GM21515 (cell line): ENCODE measurements at regions not wholly inside any gene's neighbourhood (a gene's known extent, or its start where the extent isn't known, plus 50 kb on each side); places are given as distances from the start of the nearest gene placed in this dataset.

Source experiments
- ATAC-seq: cut with Tn5 transposase; IDR thresholded peaks from one replicate; pipeline ENCODE4 v1.9.1; 2021; ENCODE audit not compliant: unreplicated experiment

DNA sequence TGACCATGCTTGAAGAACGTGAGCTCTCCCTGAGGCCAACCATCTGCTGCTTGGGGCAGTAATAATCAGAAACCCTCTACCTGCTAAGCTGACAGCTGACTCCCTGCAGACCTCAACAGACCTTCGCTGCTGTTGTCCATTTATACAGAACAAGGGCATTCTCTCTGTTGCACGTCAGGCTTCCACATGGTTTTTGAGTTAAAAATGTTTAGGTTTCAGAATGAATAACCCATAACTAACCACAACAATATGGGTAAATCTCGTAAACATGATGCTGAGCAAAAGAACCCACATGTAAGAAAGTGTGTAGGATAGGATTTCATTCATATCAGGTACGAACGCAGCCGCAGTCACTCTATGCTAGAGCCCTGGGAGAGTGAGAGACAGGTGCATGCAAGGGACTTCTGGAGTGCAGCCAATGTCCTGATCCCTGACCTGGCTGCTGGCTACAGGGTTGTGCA, 348.5 kb downstream of the MED10 start:
- ATAC-seq: no peak

GRCh38 chr5:6026766-6027406, 351.5 kb downstream of the MED10 start:
- no peak for ATAC-seq

GRCh38 chr5:6019612-6020011, 358.7 kb downstream of the MED10 start:
- no peak for ATAC-seq

- ATAC-seq: no peak
These were observed 364.8 kb downstream of the MED10 start for GRCh38 chr5:6013506-6013905.

DNA sequence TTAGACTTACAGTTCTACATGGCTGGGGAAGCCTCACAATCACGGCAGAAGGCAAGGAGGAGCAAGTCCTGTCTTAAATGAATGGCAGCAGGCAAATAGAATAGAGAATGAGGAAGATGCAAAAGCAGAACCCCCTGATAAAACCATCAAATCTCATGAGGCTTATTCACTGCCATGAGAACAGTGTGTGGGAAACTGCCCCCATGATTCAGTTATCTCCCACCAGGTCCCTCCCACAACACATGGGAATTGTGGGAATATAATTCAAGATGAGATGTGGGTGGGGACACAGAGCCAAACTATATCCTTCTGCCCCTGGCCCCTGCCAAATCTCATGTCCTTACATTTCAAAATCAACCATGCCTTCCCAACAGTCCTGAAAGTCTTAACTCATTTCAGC, 367.1 kb downstream of the MED10 start:
- ATAC-seq: no peak

GRCh38 chr5:6006838-6007314, 371.5 kb downstream of the MED10 start:
- no peak for ATAC-seq

DNA sequence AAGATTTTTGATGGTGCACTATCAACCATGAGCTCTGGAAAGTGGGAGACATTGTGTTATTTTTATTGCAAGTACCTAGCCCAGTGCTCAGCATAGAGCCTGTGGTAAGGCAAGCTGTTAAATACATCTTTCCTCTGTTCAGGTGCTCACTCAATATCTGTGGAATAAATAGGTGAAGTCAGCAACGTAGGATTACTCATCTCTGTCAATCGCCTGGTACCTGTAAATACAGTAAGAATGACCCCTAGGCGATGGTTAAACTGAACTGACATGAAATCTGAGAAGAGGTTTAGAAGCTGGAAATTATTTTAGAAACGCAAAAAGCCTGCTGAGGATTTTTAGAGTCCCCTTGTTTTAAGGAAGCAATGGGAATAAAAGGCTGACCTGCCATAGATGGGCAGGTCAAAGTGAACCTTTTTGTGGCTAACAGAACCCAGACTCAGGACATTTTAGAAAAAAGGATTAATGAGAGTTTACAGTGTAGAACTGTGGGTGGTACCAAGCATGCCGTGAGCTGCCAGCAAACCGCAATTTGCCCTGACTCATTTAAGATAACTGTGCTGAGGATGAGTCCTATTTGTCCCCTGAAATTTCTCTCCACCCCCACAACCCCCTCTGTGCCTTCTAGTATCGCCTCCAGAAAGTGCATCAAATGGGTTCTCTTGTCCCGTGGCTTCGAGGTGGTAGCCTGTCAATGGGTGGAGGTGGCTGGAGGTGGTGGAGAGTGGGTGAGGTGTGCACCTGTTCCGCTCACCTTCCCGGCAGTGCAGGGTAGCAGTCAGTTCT, 375.1 kb downstream of the MED10 start:
- no peak for ATAC-seq

GRCh38 chr5:6000867-6001266, 377.5 kb downstream of the MED10 start:
- no peak for ATAC-seq

GRCh38 chr5:5995819-5996218, 382.5 kb downstream of the MED10 start:
- ATAC-seq: no peak

GRCh38 chr5:5986492-5987178, 391.7 kb downstream of the MED10 start:
- no peak for ATAC-seq

GRCh38 chr5:5985332-5985731, 393.0 kb downstream of the MED10 start:
- ATAC-seq: no peak

DNA sequence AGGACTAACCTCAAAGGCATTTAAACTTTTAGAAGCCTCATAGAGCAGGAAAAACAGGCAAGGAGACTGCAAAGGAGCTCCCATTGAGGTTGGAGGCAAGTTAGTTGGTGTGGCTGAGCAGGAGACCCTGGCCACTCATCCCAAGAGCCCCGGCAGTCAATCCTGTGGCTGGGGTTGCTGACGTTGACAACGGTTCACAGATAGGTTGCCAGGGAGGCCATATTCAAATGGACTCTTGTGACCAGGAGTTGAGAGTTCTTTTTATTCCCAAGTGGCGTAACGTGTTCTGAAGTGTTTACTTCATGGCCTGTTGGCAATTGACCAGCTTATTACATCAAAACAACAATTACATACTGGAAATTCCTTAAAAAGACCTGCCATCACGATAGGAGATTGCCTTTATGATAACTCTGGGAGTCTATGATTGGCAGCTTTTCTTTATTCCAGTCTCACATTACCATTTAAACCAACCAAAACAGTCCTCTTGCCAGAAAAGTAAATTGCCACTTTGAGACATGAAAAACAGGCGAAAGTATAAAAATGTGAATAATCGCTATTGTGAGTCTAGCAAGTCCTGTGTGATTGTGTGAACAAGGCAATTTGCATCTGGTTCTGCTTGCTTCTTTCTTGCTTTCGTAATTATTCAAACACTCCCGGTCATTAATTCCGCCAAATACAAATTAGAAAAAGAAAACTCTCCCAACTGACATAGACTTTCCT, 394.9 kb downstream of the MED10 start:
- no peak for ATAC-seq

GRCh38 chr5:5981562-5981961, 396.8 kb downstream of the MED10 start:
- ATAC-seq: no peak

DNA sequence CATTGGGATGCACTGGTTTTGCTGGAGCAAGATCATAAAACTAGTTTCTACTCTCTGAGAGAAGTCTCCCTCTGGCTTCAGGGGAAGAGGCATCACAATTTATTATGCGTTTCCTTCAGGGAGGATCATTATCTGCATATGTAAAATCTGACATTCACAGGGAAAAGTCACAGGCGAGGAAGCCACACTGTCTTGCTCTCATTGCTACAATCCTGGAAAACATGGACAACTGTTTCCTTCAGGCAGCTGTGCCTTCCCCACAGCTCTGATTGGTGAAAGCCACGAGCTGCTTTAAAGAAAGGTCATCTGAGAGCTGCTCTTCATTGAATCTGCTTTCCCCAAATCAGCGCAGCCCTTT, 397.8 kb downstream of the MED10 start:
- ATAC-seq: no peak

GRCh38 chr5:5979761-5980537, 398.4 kb downstream of the MED10 start:
- ATAC-seq: no peak

DNA sequence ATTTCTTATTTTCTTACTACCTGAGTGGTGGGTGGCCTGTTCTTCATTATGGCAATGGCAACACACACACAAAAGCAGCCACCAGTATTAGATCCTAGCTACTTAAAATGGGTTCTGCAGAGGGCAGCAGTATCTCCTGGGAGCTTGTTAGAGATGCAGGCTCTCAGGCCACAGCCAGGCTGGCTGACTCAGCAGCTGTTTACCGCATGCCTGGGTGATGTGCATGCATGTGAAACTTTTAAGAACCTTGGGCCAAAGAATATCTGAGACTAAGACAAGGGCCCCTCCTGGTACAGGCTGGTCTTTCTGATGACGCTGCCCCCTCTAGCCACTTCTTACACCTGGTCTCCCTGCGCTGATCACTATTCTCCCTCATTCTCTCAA, 399.0 kb downstream of the MED10 start:
- no peak for ATAC-seq

DNA sequence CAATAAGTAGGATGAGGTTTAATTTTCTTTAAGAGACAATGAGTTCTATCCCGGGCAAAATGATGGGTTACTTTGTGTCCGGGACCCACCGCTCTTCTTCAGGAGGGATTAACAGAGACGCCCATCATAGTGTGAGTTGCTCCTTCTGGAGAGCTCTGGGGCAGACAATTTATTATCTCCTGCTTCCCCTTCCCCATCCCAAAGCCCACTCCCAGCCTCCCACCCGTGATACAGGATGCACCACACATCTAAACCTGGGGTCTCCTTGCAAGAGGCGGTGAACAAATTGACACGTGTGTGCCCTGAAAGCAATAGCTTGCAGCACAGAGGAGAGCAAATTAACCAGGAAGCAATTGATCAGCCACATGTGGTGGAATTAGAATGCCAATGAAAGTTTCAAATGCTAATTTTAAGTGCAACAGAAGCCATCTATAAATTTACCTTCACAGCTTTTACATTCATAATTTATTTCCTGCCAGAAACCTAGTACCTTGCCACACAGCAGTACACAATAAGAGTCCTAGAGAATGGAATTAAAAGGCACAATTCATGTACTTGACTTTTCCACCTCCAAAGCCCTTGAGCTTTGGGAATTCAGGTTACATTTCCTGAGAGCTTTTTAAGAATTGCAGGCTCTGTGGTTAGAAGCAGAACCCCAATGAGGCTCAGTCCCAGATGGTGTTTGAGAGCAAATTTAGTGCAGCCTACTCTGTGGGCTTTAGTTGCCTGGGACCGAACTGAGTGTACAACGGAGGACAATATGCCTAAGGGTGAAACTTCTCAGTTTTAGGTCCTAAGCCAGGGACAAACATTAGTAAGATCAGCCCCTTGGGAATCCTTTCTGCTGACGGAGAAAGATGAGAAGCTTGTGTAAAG, 399.6 kb downstream of the MED10 start:
- ATAC-seq: no peak

DNA sequence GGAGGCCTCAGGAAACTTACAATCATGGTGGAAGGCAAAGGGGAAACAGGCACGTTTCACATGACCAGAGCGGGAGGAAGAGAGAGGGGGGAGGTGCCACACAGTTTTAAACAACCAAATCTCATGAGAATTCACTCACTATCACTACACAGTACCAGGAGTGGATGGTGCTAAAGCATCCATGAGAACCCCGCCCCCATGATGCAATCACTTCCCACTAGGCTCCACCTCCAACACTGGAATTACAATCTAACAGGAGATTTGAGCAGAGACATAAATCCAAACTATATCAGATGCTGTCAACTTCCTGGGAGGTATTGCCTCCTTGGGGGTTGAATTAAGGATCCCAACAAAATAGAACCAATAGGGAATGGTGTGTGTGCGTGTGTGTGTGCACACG, 407.1 kb downstream of the MED10 start:
- no peak for ATAC-seq

DNA sequence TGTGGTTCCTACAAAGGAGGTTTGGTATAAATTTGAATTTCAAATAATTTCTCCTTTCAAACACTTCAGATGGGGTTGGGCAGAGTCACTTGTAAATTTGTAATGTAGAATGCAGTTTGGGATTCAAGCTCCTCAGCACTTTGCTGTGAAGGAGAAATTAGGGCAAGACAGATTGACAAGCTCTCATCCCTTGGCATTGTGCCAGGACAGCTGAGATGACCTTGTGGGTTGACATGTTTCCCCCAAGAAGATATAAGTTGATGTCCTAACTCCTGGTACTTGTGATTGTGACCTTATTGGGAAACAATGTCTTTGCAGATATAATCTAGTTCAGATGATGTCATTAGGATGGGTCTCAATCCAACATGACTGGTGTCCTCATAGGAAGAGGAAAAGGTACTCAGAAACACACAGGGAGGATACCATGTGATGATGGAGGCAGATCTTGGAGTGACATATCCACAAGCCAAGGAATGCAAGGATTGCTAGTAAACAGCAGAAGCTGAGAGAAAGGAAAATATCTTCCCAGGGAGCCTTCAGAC, 408.3 kb downstream of the MED10 start:
- ATAC-seq: no peak
